ENCODE measurements at regions not wholly inside any gene's neighbourhood (a gene's known extent, or its start where the extent isn't known, plus 50 kb on each side); places are given as distances from the start of the nearest gene placed in this dataset.
"Not testable (repeated sequence)": the region's sequence is repeated elsewhere in the genome, so short reads cannot be mapped to it uniquely, and the experiment has no call there.

GRCh38 chr4:4050781-4051180 lies 175.9 kb downstream of the OTOP1 start:
- not testable (repeated sequence) for TF ChIP-seq REST (IDR thresholded peaks at IDR 0.05; ENCODE audit: low read depth, low read length); GATA2 (CRISPR knock-in tag; IDR thresholded peaks at IDR 0.05); SMC3 (IDR thresholded peaks at IDR 0.05; ENCODE audit: low read depth, low read length); CTCF (IDR thresholded peaks at IDR 0.05); USF2 (IDR thresholded peaks at IDR 0.05; ENCODE audit: borderline replicate concordance, low read depth, low read length); POLR2AphosphoS5 (IDR thresholded peaks at IDR 0.05; ENCODE audit: low read depth, low read length); RAD21 (IDR thresholded peaks at IDR 0.05; ENCODE audit: low read length); FOXM1 (IDR thresholded peaks at IDR 0.05; ENCODE audit: low read depth); EZH2phosphoT487 (IDR thresholded peaks at IDR 0.05; ENCODE audit: borderline replicate concordance, low read depth); TCF12 (IDR thresholded peaks at IDR 0.05); FOXJ3 (CRISPR knock-in tag; IDR thresholded peaks at IDR 0.05); EP300 (IDR thresholded peaks at IDR 0.05; ENCODE audit: borderline replicate concordance in 1 of 2, low read depth in 1 of 2, low read length in 1 of 2); YY1 (IDR thresholded peaks at IDR 0.05; ENCODE audit: low read depth)
